ENCODE measurements at regions not wholly inside any gene's neighbourhood (a gene's known extent, or its start where the extent isn't known, plus 50 kb on each side); places are given as distances from the start of the nearest gene placed in this dataset.
"Not testable (repeated sequence)": the region's sequence is repeated elsewhere in the genome, so short reads cannot be mapped to it uniquely, and the experiment has no call there.

DNA sequence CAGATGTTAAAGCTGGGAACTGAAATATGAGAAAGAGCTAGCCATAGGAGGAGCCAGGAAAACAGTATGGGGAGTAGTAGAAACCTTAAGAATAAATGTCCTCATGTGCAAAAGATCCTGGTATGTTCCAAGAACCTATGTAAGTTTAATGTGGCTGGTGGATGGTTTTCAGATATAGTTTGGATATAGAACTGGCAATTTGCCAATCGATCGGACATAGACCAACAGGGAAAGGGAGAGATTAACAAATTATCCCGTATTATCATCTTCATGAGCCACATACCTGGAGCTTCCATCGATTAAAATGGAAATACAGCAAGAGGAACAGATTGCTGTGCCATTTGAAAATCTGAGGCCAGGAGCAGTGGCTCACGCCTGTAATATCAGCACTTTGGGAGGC is 388.7 kb downstream of the PRELID2 start:
- H3K9ac ChIP-seq (ENCODE audit: insufficient read length), result no peak overlapping the region
- no peak overlapping the region for H3K27ac ChIP-seq
- TF ChIP-seq EZH2 (IDR thresholded peaks at IDR 0.05) (no peak), FOXP2 (optimal IDR thresholded peaks at IDR 0.05; ENCODE audit: control extremely low read depth, extremely low read length, insufficient read depth) (no peak), POLR2AphosphoS5 (IDR thresholded peaks at IDR 0.05; ENCODE audit: borderline replicate concordance, low read depth, low read length) (no peak)
- no peak for DNase-seq (ENCODE audit: low read depth, low spot score)
- H3K36me3 ChIP-seq (ENCODE audit: insufficient read depth, low read length), result no peaks in the 10 kb centered on the region
- H3K4me3 ChIP-seq, result no peak overlapping the region
- no peaks in the 10 kb centered on the region for H3K9me3 ChIP-seq (ENCODE audit: low read depth, low read length)

- TF ChIP-seq POLR2AphosphoS5 (IDR thresholded peaks at IDR 0.05; ENCODE audit: borderline replicate concordance, low read depth, low read length), result no peak
- no peak for TF ChIP-seq FOXP2 (optimal IDR thresholded peaks at IDR 0.05; ENCODE audit: control extremely low read depth, extremely low read length, insufficient read depth)
- no peak for TF ChIP-seq EZH2 (IDR thresholded peaks at IDR 0.05)
- no peak overlapping the region for H3K9ac ChIP-seq (ENCODE audit: insufficient read length)
- H3K9me3 ChIP-seq (ENCODE audit: low read depth, low read length), result no peaks in the 10 kb centered on the region
- H3K27ac ChIP-seq, result no peak overlapping the region
- no peak for DNase-seq (ENCODE audit: low read depth, low spot score)
- H3K4me3 ChIP-seq, result no peak overlapping the region
- H3K36me3 ChIP-seq (ENCODE audit: insufficient read depth, low read length), result no peaks in the 10 kb centered on the region
Observed at GRCh38 chr5:145445027-145445426, 390.1 kb downstream of the PRELID2 start.

DNA sequence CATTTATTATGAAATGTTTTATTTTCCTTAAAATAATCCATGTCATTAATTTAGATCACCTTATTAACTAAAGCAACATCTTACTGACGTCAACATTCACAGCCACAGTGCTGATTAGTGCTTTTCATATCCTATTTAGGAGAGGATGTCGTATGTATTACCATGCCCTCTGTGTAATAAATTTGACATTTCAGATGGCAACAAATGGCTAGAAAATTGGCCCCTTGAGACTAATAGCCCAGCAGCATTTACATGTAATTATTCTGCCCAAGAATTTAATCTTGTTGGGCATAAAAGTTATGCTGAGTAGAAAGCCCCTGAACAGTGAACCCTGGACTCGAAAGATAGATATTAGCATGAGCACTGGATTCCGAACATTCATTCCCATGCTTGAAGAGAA is 391.2 kb downstream of the PRELID2 start:
- no peak overlapping the region for H3K9ac ChIP-seq (ENCODE audit: insufficient read length)
- no peak overlapping the region for H3K4me3 ChIP-seq
- TF ChIP-seq POLR2AphosphoS5 (IDR thresholded peaks at IDR 0.05; ENCODE audit: borderline replicate concordance, low read depth, low read length) (no peak), EZH2 (IDR thresholded peaks at IDR 0.05) (no peak), FOXP2 (optimal IDR thresholded peaks at IDR 0.05; ENCODE audit: control extremely low read depth, extremely low read length, insufficient read depth) (no peak)
- H3K9me3 ChIP-seq (ENCODE audit: low read depth, low read length), result no peaks in the 10 kb centered on the region
- H3K36me3 ChIP-seq (ENCODE audit: insufficient read depth, low read length), result no peaks in the 10 kb centered on the region
- H3K27ac ChIP-seq, result no peak overlapping the region
- no peak for DNase-seq (ENCODE audit: low read depth, low spot score)

GRCh38 chr5:145443366-145443765 is 391.8 kb downstream of the PRELID2 start:
- Histone ChIP-seq H3K36me3 (ENCODE audit: insufficient read depth, low read length) (no peaks in the 10 kb centered on the region), H3K4me3 (no peak overlapping the region), H3K27ac (no peak overlapping the region), H3K9ac (ENCODE audit: insufficient read length) (no peak overlapping the region), H3K9me3 (ENCODE audit: low read depth, low read length) (no peaks in the 10 kb centered on the region)
- no peak for TF ChIP-seq FOXP2 (optimal IDR thresholded peaks at IDR 0.05; ENCODE audit: control extremely low read depth, extremely low read length, insufficient read depth)
- TF ChIP-seq POLR2AphosphoS5 (IDR thresholded peaks at IDR 0.05; ENCODE audit: borderline replicate concordance, low read depth, low read length), result no peak
- DNase-seq (ENCODE audit: low read depth, low spot score), result no peak

DNA sequence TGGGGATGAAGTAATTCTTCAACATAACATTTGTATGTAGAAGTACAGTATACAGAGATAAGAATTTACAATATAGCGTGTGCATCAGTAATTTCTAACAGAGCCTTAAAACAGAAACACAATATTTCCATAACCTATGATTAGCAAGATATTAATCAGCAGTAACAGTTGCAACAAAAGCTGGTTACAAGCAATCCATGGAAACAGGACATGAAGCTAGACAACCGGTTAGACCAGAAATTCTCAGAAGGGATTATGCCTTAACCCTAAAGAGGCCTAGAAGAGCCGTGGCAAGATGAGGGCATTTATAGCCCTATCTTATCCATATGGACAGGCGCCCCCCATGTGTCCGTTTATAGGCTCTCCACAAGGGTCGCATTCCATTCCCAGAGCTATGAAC is 392.5 kb downstream of the PRELID2 start:
- not testable (repeated sequence) for H3K9me3 ChIP-seq (ENCODE audit: low read depth, low read length); H3K36me3 ChIP-seq (ENCODE audit: insufficient read depth, low read length); DNase-seq (ENCODE audit: low read depth, low spot score); H3K27ac ChIP-seq; H3K4me3 ChIP-seq; H3K9ac ChIP-seq (ENCODE audit: insufficient read length)

GRCh38 chr5:145441228-145441627 is 393.9 kb downstream of the PRELID2 start:
- no peak overlapping the region for H3K9ac ChIP-seq (ENCODE audit: insufficient read length)
- no peak for DNase-seq (ENCODE audit: low read depth, low spot score)
- no peak for TF ChIP-seq POLR2AphosphoS5 (IDR thresholded peaks at IDR 0.05; ENCODE audit: borderline replicate concordance, low read depth, low read length)
- TF ChIP-seq EZH2 (IDR thresholded peaks at IDR 0.05), result no peak
- TF ChIP-seq FOXP2 (optimal IDR thresholded peaks at IDR 0.05; ENCODE audit: control extremely low read depth, extremely low read length, insufficient read depth), result no peak
- H3K36me3 ChIP-seq (ENCODE audit: insufficient read depth, low read length), result no peaks in the 10 kb centered on the region
- H3K9me3 ChIP-seq (ENCODE audit: low read depth, low read length), result no peaks in the 10 kb centered on the region
- H3K27ac ChIP-seq, result no peak overlapping the region
- no peak overlapping the region for H3K4me3 ChIP-seq

DNA sequence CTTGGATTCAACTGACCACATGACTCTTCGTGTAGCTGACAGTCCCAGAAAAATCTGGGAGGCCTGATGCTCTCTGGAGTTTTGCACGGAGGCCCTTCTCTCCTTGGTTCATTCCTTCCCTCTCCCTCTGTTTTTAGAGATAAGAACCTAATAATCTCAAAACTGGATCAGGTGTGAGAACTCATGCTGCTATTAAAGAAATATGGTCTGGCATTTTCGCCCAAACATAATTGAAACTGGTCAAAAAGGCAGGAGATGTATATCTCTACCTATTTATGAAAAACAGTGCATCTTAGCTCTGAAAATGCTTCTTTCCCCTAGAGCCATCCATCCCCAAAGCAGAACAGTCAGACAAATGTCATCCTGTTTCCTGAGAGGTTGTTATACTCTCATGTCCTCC is 397.5 kb downstream of the PRELID2 start:
- no peaks in the 10 kb centered on the region for H3K9me3 ChIP-seq (ENCODE audit: low read depth, low read length)
- no peak overlapping the region for H3K9ac ChIP-seq (ENCODE audit: insufficient read length)
- H3K4me3 ChIP-seq, result no peak overlapping the region
- no peaks in the 10 kb centered on the region for H3K36me3 ChIP-seq (ENCODE audit: insufficient read depth, low read length)
- DNase-seq (ENCODE audit: low read depth, low spot score), result no peak
- TF ChIP-seq POLR2AphosphoS5 (IDR thresholded peaks at IDR 0.05; ENCODE audit: borderline replicate concordance, low read depth, low read length) (no peak), FOXP2 (optimal IDR thresholded peaks at IDR 0.05; ENCODE audit: control extremely low read depth, extremely low read length, insufficient read depth) (no peak), EZH2 (IDR thresholded peaks at IDR 0.05) (no peak)
- H3K27ac ChIP-seq, result no peak overlapping the region

DNA sequence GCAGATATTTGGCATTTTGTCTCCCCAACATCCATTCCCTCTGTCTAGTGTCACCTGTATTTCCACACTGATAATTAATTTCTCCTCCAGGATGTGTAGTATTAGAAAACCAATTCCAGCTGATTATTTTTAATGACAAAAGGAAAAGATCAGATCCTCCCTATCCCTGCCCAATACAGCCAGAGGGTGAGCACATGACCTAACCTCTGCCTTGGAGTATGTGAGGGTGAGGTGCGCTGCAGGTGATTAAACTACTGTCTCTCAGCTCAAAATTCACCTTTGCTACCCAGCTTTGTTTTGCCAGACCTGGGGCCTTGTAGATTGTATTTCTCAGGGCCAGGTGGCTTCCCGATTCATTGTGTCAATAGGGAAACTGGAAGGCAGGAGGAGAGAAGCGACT is 402.1 kb downstream of the PRELID2 start:
- H3K4me3 ChIP-seq, result no peak overlapping the region
- TF ChIP-seq FOXP2 (optimal IDR thresholded peaks at IDR 0.05; ENCODE audit: control extremely low read depth, extremely low read length, insufficient read depth) (no peak), EZH2 (IDR thresholded peaks at IDR 0.05) (no peak), POLR2AphosphoS5 (IDR thresholded peaks at IDR 0.05; ENCODE audit: borderline replicate concordance, low read depth, low read length) (no peak)
- H3K36me3 ChIP-seq (ENCODE audit: insufficient read depth, low read length), result no peaks in the 10 kb centered on the region
- H3K27ac ChIP-seq, result no peak overlapping the region
- no peak overlapping the region for H3K9ac ChIP-seq (ENCODE audit: insufficient read length)
- no peak for DNase-seq (ENCODE audit: low read depth, low spot score)
- no peaks in the 10 kb centered on the region for H3K9me3 ChIP-seq (ENCODE audit: low read depth, low read length)

DNA sequence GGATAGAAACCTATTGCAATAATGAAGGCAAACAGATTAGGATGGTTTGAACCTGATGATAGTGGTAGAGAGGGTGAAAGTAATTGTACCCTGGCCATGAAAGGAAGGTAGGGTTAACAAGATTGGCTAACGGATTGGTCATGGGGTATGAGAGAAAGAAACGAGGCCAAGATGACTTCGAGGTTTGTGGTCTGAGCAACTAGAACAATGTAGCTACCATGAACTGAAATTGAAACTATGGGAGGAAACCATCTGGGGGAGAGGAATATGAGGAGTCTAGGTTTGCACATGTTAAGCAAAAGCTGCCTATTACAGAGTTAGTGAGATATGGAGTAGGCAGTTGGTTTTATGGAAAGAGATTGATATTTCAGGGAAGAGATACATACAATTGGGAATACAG is 406.0 kb downstream of the PRELID2 start:
- H3K4me3 ChIP-seq, result no peak overlapping the region
- no peak for DNase-seq (ENCODE audit: low read depth, low spot score)
- H3K27ac ChIP-seq, result no peak overlapping the region
- no peak overlapping the region for H3K9ac ChIP-seq (ENCODE audit: insufficient read length)
- TF ChIP-seq EZH2 (IDR thresholded peaks at IDR 0.05), result no peak
- no peak for TF ChIP-seq FOXP2 (optimal IDR thresholded peaks at IDR 0.05; ENCODE audit: control extremely low read depth, extremely low read length, insufficient read depth)
- TF ChIP-seq POLR2AphosphoS5 (IDR thresholded peaks at IDR 0.05; ENCODE audit: borderline replicate concordance, low read depth, low read length), result no peak
- H3K9me3 ChIP-seq (ENCODE audit: low read depth, low read length), result no peaks in the 10 kb centered on the region
- H3K36me3 ChIP-seq (ENCODE audit: insufficient read depth, low read length), result no peaks in the 10 kb centered on the region

All from SK-N-MC (cell line).